ENCODE measurements at regions not wholly inside any gene's neighbourhood (a gene's known extent, or its start where the extent isn't known, plus 50 kb on each side); places are given as distances from the start of the nearest gene placed in this dataset.

GRCh38 chr7:106480161-106480579, 180.8 kb downstream of the CCDC71L start:
- no peak for FAIRE-seq

GRCh38 chr7:106476751-106477150, 184.2 kb downstream of the CCDC71L start:
- no peak for FAIRE-seq

- FAIRE-seq, result no peak
Measured at GRCh38 chr7:106472741-106473140, 188.0 kb upstream of the NAMPT start.

- FAIRE-seq, result no peak
Measured at GRCh38 chr7:106471686-106472440, 187.1 kb upstream of the NAMPT start.

GRCh38 chr7:106471021-106471420, 186.2 kb upstream of the NAMPT start:
- FAIRE-seq, result no peak

GRCh38 chr7:106466867-106467266, 182.1 kb upstream of the NAMPT start:
- FAIRE-seq, result no peak

GRCh38 chr7:106465704-106466468, 181.1 kb upstream of the NAMPT start:
- no peak for FAIRE-seq

GRCh38 chr7:106464651-106465050, 179.9 kb upstream of the NAMPT start:
- FAIRE-seq, result no peak

- FAIRE-seq, result no peak
Measured at GRCh38 chr7:106463851-106464611, 179.2 kb upstream of the NAMPT start.

- FAIRE-seq, result no peak
Measured at GRCh38 chr7:106462914-106463482, 178.2 kb upstream of the NAMPT start.

GRCh38 chr7:106462365-106462859, 177.6 kb upstream of the NAMPT start:
- FAIRE-seq, result peak; percentile 41

GRCh38 chr7:106460792-106461254, 176.0 kb upstream of the NAMPT start:
- no peak for FAIRE-seq

GRCh38 chr7:106459397-106460072, 174.8 kb upstream of the NAMPT start:
- no peak for FAIRE-seq

GRCh38 chr7:106457678-106458077, 172.9 kb upstream of the NAMPT start:
- no peak for FAIRE-seq

- FAIRE-seq, result no peak
Measured at GRCh38 chr7:106456329-106456728, 171.5 kb upstream of the NAMPT start.

- no peak for FAIRE-seq
Measured at GRCh38 chr7:106452031-106452851, 167.5 kb upstream of the NAMPT start.

GRCh38 chr7:106451171-106451570, 166.4 kb upstream of the NAMPT start:
- FAIRE-seq, result peak; percentile 43

- no peak for FAIRE-seq
Measured at GRCh38 chr7:106450716-106451115, 165.9 kb upstream of the NAMPT start.

GRCh38 chr7:106448992-106449859, 164.4 kb upstream of the NAMPT start:
- FAIRE-seq, result no peak

- no peak for FAIRE-seq
Measured at GRCh38 chr7:106448346-106448991, 163.7 kb upstream of the NAMPT start.
